ENCODE measurements at regions not wholly inside any gene's neighbourhood (a gene's known extent, or its start where the extent isn't known, plus 50 kb on each side); places are given as distances from the start of the nearest gene placed in this dataset.

DNA sequence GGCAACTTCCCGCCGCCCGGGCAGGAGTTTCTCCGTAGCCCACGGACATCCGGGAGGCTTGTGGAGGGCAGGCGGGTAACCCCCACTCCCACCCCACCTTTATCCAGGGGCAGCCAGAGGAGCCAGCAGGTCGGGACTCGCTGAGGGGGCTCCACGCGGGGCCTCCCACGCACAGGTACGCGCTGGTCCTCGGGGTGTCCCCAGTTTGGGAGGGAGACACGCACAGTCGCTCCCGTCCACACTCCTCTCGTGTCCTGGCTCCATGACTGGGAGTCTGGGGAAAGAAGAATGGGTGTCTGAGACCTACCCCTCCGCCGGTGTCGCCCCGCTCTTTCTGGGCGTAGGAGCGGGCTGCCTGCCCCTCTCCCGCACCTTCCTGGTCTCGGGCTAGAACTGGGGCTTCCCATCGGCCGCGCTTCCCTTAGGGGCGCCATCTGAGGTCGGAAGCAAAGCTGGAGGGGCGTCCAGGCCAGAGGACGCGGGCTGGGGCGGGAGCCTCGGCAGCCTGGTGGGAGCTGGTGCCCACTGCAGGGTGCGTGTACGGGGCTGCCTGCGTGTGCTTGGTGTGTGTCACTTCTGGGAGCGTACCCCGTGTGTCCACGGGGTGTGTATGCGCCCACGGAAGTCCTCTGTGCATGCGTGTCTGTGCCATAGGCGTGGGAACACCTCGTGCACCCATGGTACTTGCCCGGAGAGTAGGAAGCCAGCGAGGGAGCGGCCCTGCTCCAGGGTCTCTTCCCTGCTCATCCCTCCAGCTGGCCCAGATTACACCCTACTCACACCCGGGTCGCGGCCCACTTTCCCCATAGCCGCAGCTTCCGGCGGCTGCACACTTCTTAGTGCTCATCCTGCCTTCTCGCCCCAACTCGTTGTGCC is 73.0 kb upstream of the LEP start:
- TF ChIP-seq, protein P1, sequence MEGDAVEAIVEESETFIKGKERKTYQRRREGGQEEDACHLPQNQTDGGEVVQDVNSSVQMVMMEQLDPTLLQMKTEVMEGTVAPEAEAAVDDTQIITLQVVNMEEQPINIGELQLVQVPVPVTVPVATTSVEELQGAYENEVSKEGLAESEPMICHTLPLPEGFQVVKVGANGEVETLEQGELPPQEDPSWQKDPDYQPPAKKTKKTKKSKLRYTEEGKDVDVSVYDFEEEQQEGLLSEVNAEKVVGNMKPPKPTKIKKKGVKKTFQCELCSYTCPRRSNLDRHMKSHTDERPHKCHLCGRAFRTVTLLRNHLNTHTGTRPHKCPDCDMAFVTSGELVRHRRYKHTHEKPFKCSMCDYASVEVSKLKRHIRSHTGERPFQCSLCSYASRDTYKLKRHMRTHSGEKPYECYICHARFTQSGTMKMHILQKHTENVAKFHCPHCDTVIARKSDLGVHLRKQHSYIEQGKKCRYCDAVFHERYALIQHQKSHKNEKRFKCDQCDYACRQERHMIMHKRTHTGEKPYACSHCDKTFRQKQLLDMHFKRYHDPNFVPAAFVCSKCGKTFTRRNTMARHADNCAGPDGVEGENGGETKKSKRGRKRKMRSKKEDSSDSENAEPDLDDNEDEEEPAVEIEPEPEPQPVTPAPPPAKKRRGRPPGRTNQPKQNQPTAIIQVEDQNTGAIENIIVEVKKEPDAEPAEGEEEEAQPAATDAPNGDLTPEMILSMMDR (IDR thresholded peaks at IDR 0.05; ENCODE audit: low read depth, low read length): no peak
- H3K4me3 ChIP-seq (ENCODE audit: low read depth, low read length): no peak overlapping the region

DNA sequence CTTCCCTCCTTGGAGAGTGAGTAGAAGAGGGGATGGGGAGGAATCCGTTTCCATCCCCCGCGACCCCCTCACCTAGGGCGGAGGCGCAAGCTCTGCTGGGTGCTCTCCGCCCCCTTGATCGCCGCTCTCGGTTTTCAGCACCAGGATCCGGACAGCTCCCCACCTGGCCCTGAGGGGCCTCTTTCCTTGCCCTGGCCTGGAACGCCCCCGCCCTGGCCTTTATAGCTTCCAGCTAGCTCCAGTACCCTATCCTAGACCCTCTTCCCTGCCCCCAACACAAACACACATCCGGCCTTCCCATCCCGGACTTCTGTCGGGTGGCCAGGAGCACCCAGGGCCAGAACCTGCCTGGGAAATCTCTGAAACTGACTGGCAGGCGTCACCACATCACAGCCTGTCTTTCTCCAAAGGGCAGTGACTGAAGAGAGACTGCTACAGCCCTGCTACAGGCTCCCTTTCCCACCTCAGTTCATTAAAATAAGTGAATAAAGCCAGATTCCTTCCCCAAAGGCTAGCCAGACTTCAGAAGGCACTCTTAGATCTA is 72.3 kb upstream of the LEP start:
- TF ChIP-seq, protein P1 (IDR thresholded peaks at IDR 0.05; ENCODE audit: low read depth, low read length): no peak
- H3K4me3 ChIP-seq (ENCODE audit: low read depth, low read length): no peak overlapping the region

DNA sequence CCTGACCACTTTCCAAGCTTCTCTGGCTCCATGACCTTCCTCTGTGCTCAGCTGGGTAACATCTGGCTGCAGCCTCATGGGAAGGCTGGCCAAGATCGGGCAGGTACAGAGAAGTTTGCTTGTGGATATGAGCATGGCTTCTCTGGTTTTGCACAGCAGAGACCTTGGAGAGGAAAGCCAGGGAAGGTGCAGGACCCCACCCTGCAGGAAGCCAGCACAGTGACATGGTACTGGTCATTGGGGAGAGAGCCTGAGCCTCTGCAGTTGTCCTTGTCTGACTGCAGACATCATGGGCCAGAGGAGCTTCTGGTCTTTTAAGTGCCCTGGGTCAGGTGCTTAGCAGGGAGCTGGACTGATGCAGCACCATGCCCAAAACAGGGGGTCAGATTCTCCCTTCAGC is 70.6 kb upstream of the LEP start:
- no peak overlapping the region for H3K4me3 ChIP-seq (ENCODE audit: low read depth, low read length)
- TF ChIP-seq, protein P1 (IDR thresholded peaks at IDR 0.05; ENCODE audit: low read depth, low read length): no peak

DNA sequence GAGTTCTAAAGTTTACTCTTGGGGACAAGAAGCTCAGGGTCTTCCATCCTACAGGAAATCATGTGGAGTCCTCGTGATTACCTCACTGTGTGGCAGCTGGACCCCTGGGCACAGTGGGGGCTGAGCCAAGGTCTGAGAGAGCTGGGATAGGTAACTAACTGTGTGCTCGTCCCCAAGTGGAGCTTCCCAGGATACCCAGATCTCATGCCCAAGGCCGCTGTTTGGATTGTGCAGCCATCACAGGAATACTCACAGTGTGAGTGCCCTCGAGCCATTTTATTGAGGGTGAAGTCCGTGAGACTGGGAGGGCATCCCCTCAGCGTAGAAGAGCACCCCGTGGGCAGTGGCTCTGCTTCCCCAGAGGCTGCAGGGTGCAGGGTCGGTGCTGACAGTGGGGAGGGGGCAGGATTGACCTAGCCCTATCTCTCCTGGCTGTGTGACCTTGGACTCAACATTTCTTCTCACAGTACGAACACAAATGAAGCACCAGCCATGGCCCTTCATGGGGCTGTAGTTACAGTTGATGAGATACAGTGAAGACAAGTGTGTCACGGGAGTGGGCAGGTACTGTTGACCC is 69.6 kb upstream of the LEP start:
- H3K4me3 ChIP-seq (ENCODE audit: low read depth, low read length): no peak overlapping the region
- TF ChIP-seq, protein P1 (IDR thresholded peaks at IDR 0.05; ENCODE audit: low read depth, low read length): no peak

DNA sequence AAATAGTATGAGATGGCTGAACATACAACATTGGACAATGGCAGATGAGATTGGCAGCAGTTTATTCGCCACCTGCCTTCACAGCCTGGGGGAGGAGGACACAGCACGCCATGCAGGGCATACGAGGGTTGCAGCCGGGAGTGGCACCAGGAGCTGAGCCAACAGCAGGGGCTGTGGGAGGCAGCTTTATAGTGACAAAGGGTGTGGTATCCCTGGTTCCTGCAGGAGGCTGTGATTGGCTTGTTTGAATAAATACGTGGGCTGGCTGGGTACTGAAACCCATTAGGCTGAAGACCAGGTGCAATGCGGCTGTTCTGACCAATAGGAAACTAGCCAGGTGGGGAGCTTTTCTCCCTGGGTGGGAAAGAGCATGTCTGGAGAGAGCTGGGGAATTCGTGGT is 68.9 kb upstream of the LEP start:
- TF ChIP-seq, protein P1 (IDR thresholded peaks at IDR 0.05; ENCODE audit: low read depth, low read length): no peak

DNA sequence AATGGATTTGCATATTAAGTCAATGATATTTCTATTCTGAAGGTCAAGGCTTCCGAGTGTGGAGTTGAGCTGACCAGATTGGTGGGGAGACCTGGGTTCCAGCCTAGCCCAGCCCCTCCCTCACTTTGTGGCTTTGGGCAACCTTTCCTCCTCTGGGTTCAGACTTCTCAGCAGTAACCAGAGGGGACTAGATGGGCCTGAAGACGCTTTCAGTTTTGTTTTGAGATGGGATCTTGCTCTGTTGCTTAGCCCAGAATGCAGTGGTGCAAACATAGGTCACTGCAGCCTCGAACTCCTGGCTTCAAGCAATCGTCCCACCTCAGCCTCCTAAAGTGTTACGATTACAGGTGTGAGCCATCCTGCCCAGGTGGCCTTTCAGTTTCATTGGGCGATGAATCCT is 68.1 kb upstream of the LEP start:
- H3K4me3 ChIP-seq (ENCODE audit: low read depth, low read length): no peak overlapping the region
- TF ChIP-seq, protein P1 (IDR thresholded peaks at IDR 0.05; ENCODE audit: low read depth, low read length): no peak

More for the DNA sequence above, 68.9 kb upstream of the LEP start:
- no peak overlapping the region for H3K4me3 ChIP-seq (ENCODE audit: low read depth, low read length)

DNA sequence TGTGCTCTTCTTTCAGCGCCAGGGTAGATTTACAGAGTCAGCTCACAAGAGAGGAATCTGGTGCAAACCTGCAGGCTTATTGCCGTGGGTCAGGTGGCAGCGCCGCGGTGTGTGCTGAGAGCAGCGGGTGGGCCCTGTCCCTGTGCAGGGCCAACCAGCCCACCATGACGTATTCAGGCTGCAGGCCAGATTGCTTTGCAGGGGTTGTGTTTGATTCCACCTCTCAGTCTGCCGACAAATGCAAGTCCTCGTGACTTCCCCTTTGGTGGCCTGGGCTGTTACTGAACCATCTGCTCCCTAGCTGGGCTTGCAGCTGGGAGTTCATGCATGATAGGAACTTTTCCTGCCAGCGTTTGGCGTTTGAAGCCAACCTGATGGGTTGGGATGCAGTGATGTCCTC is 66.7 kb upstream of the LEP start:
- TF ChIP-seq, protein P1 (IDR thresholded peaks at IDR 0.05; ENCODE audit: low read depth, low read length): no peak
- H3K4me3 ChIP-seq (ENCODE audit: low read depth, low read length): no peak overlapping the region
